B cell (primary cell): ENCODE measurements at regions not wholly inside any gene's neighbourhood (a gene's known extent, or its start where the extent isn't known, plus 50 kb on each side); places are given as distances from the start of the nearest gene placed in this dataset.

Experiments
- ATAC-seq: fragments of 200-7000 bp; cut with Tn5 transposase; one replicate; pipeline ENCODE4 v1.10.0; 2021; ENCODE audit warnings: low read depth, mild to moderate bottlenecking, moderate number of reproducible peaks, moderate library complexity
- CTCF ChIA-PET: fragments of 350-600 bp; sonication (Branson Sonifier 250); formaldehyde crosslinking; loops from one replicate; lab custom pipeline; 2021; ENCODE audit warnings: antibody characterized with exemption, inconsistent platforms; lab: Charles Lee
- POLR2A ChIA-PET: fragments of 350-600 bp; sonication (Branson Sonifier 250); formaldehyde crosslinking; loops from one replicate; lab custom pipeline; 2021; ENCODE audit warnings: antibody characterized with exemption; lab: Charles Lee
- DNase-seq: peaks from one replicate; pipeline ENCODE4 v3.0.0; 2013
- H2AFZ ChIP-seq: 2 replicates; pipeline ENCODE4 v1.6.1; 2012; ENCODE audit warnings: mild to moderate bottlenecking, low read depth, low read length; ENCODE audit not compliant: insufficient read depth, poor library complexity, severe bottlenecking
- H3K27ac ChIP-seq, 2 donors: 1 replicate in 1 of 2; 2 replicates in 1 of 2; pipeline ENCODE4 v1.5.1; 2012 to 2013; ENCODE audit warnings: low read length in 2 of 2, mild to moderate bottlenecking in 2 of 2, moderate library complexity in 1 of 2
- H3K27me3 ChIP-seq, 4 experiments: fragments of 200-600 bp in 1 of 4; sonication (generic) in 1 of 4; replicated peaks in 1 of 4; 1 replicate in 2 of 4; 2 replicates in 2 of 4; pipeline versions ENCODE4 v1.6.1 to v1.7.0; 2013 to 2016; ENCODE audit warnings: low read length in 3 of 4, mild to moderate bottlenecking in 2 of 4, mixed read lengths in 1 of 4, moderate library complexity in 1 of 4; ENCODE audit not compliant: insufficient read depth in 4 of 4, control insufficient read depth in 3 of 4; ENCODE audit errors: control extremely low read depth in 1 of 4
- H3K36me3 ChIP-seq, 2 experiments: replicated peaks in 1 of 2; 1 replicate in 1 of 2; 2 replicates in 1 of 2; pipeline versions ENCODE4 v1.6.1 to v1.7.1; 2013; ENCODE audit warnings: low read length in 1 of 2; ENCODE audit not compliant: insufficient read depth in 2 of 2, control insufficient read depth in 1 of 2; ENCODE audit errors: control extremely low read depth in 1 of 2, extremely low read depth in 1 of 2
- H3K4me1 ChIP-seq, 2 donors: fragments of 200-600 bp in 1 of 2; sonication (generic) in 1 of 2; 1 replicate in 1 of 2; 2 replicates in 1 of 2; pipeline versions ENCODE4 v1.5.1 to v1.6.1; 2013 to 2017; ENCODE audit warnings: low read length in 2 of 2; ENCODE audit not compliant: control insufficient read depth in 2 of 2, insufficient read depth in 2 of 2
- H3K4me2 ChIP-seq: replicated peaks from 2 replicates; pipeline ENCODE3; 2012; ENCODE audit warnings: mild to moderate bottlenecking, low read depth, low read length; ENCODE audit not compliant: poor library complexity, severe bottlenecking
- H3K4me3 ChIP-seq, 5 experiments: fragments of 200-600 bp in 1 of 5; sonication (generic) in 1 of 5; 1 replicate in 3 of 5; 2 replicates in 2 of 5; pipeline versions ENCODE4 v1.5.1 to v1.7.0; 2011 to 2016; ENCODE audit warnings: low read length in 4 of 5, mild to moderate bottlenecking in 4 of 5, low read depth in 2 of 5, control low read depth in 1 of 5, moderate library complexity in 1 of 5; ENCODE audit not compliant: insufficient read depth in 1 of 5; ENCODE audit errors: control extremely low read depth in 1 of 5, extremely low read depth in 1 of 5
- H3K79me2 ChIP-seq: fragments of 200-600 bp; sonication (generic); one replicate; pipeline ENCODE4 v1.6.0; 2016; ENCODE audit warnings: low read length; ENCODE audit not compliant: control insufficient read depth, insufficient read depth
- H3K9ac ChIP-seq: fragments of 200-600 bp; sonication (generic); 2 replicates; pipeline ENCODE4 v1.6.1; 2017; ENCODE audit warnings: mild to moderate bottlenecking, low read length, moderate library complexity
- H3K9me3 ChIP-seq, 3 donors: one replicate each; pipeline versions ENCODE4 v1.6.1 to v1.7.1; 2013; ENCODE audit warnings: low read length in 2 of 3; ENCODE audit not compliant: control insufficient read depth in 2 of 3, insufficient read depth in 1 of 3; ENCODE audit errors: control extremely low read depth in 1 of 3
- H4K20me1 ChIP-seq: 2 replicates; pipeline ENCODE4 v1.6.0; 2012; ENCODE audit warnings: mild to moderate bottlenecking, low read length; ENCODE audit not compliant: insufficient read depth, control insufficient read depth, poor library complexity, severe bottlenecking
- H3K27ac Mint-ChIP-seq: one replicate; pipeline ENCODE4 v1.8.0; 2021; ENCODE audit warnings: mixed read lengths
- H3K27me3 Mint-ChIP-seq: one replicate; pipeline ENCODE4 v1.8.0; 2021; ENCODE audit warnings: mixed read lengths
- H3K4me1 Mint-ChIP-seq: one replicate; pipeline ENCODE4 v1.8.0; 2021; ENCODE audit warnings: mixed read lengths
- H3K4me3 Mint-ChIP-seq: one replicate; pipeline ENCODE4 v1.8.0; 2021; ENCODE audit warnings: mixed read lengths
- H3K9me3 Mint-ChIP-seq: one replicate; pipeline ENCODE4 v1.8.0; 2022; ENCODE audit warnings: mixed read lengths; ENCODE audit not compliant: insufficient read depth
- CTCF ChIP-seq: fragments of 200-600 bp; IDR thresholded peaks from one replicate; pipeline ENCODE4 v1.8.0; 2022; ENCODE audit warnings: antibody characterized with exemption, mild to moderate bottlenecking
- EZH2 ChIP-seq: IDR thresholded peaks from 2 replicates; pipeline ENCODE4 v1.6.1; 2012; ENCODE audit warnings: borderline replicate concordance, low read depth, mild to moderate bottlenecking, moderate library complexity, low read length; ENCODE audit not compliant: insufficient read depth, poor library complexity, severe bottlenecking
- WGBS: methylation state at CpG from one replicate; pipeline ENCODE4 v1.1.5; 2013; ENCODE audit warnings: missing lambda C conversion rate; ENCODE audit not compliant: insufficient coverage; 5-methylcytosine and 5-hydroxymethylcytosine counted together
- intact Hi-C: fragments of 100-400 bp; cut with micrococcal nuclease; formaldehyde crosslinking; loops from one replicate; pipeline ENCODE4 v1.10.0; 2022

- ChIA-PET CTCF (no interaction called here), POLR2A (no interaction called here)
- Histone ChIP-seq H3K79me2 (no peaks in the 10 kb centered on the region), H4K20me1 (no peaks in the 10 kb centered on the region), H3K27me3 (no peaks in the 10 kb centered on the region), H3K27ac (no peak overlapping the region), H3K9ac (no peak overlapping the region), H3K4me1 (no peaks in the 10 kb centered on the region), H3K4me3 (no peak overlapping the region), H3K9me3 (peaks cover 0 to 4% (median 2%) of the 10 kb centered on the region in 3 donors), H3K4me2 (no peak overlapping the region), H2AFZ (no peak overlapping the region), H3K36me3 (no peaks in the 10 kb centered on the region)
- Mint-ChIP-seq H3K4me1 (no peaks in the 10 kb centered on the region), H3K27ac (no peak overlapping the region), H3K4me3 (no peak overlapping the region), H3K27me3 (no peaks in the 10 kb centered on the region), H3K9me3 (no peaks in the 10 kb centered on the region)
- intact Hi-C loops: no loop called here
- TF ChIP-seq CTCF: no peak
- TF ChIP-seq EZH2: no peak
- DNase-seq (no peak), ATAC-seq (no peak)
- 77% methylated on average over 2 of the region's 4 CpGs for WGBS
These were observed 833.8 kb upstream of the RBFOX1 start for GRCh38 chr16:6498858-6499257.

- H3K36me3 ChIP-seq: no peaks in the 10 kb centered on the region
- TF ChIP-seq EZH2: no peak
- no peak for TF ChIP-seq CTCF
- H3K4me3 ChIP-seq: no peak overlapping the region
- H3K9me3 Mint-ChIP-seq: no peaks in the 10 kb centered on the region
- no peak overlapping the region for H2AFZ ChIP-seq
- WGBS: no CpG with 5 or more reads among the region's 2 CpGs
- no peak overlapping the region for H3K4me2 ChIP-seq
- ChIA-PET CTCF (no interaction called here), POLR2A (no interaction called here)
- no peaks in the 10 kb centered on the region for H3K27me3 Mint-ChIP-seq
- intact Hi-C loops: no loop called here
- DNase-seq (no peak), ATAC-seq (no peak)
- H3K27me3 ChIP-seq: no peaks in the 10 kb centered on the region
- H3K9me3 ChIP-seq: peaks cover 0 to 4% (median 2%) of the 10 kb centered on the region in 3 donors
- no peak overlapping the region for H3K4me3 Mint-ChIP-seq
- no peak overlapping the region for H3K9ac ChIP-seq
- no peaks in the 10 kb centered on the region for H4K20me1 ChIP-seq
- no peaks in the 10 kb centered on the region for H3K79me2 ChIP-seq
- H3K4me1 Mint-ChIP-seq: no peaks in the 10 kb centered on the region
- H3K27ac Mint-ChIP-seq: no peak overlapping the region
- H3K27ac ChIP-seq: no peak overlapping the region
- no peaks in the 10 kb centered on the region for H3K4me1 ChIP-seq
These were observed 835.6 kb upstream of the RBFOX1 start for GRCh38 chr16:6496996-6497395.
